ENCODE measurements at regions not wholly inside any gene's neighbourhood (a gene's known extent, or its start where the extent isn't known, plus 50 kb on each side); places are given as distances from the start of the nearest gene placed in this dataset.
"Not testable (repeated sequence)": the region's sequence is repeated elsewhere in the genome, so short reads cannot be mapped to it uniquely, and the experiment has no call there.

- DNase-seq (ENCODE audit: low spot score): not testable (repeated sequence)
Measured at GRCh38 chr7:120014301-120014700, 258.7 kb upstream of the KCND2 start.

GRCh38 chr7:120014925-120015465, 258.0 kb upstream of the KCND2 start:
- DNase-seq (ENCODE audit: low spot score): no peak

- no peak for DNase-seq (ENCODE audit: low spot score)
Measured at GRCh38 chr7:120021085-120021484, 251.9 kb upstream of the KCND2 start.

GRCh38 chr7:120023494-120024167, 249.3 kb upstream of the KCND2 start:
- DNase-seq (ENCODE audit: low spot score): no peak

- DNase-seq (ENCODE audit: low spot score): no peak
Measured at GRCh38 chr7:120028636-120029035, 244.3 kb upstream of the KCND2 start.

- DNase-seq (ENCODE audit: low spot score): no peak
Measured at GRCh38 chr7:120030876-120031275, 242.1 kb upstream of the KCND2 start.

GRCh38 chr7:120033114-120033513, 239.9 kb upstream of the KCND2 start:
- no peak for DNase-seq (ENCODE audit: low spot score)

GRCh38 chr7:120039138-120039537, 233.8 kb upstream of the KCND2 start:
- no peak for DNase-seq (ENCODE audit: low spot score)

GRCh38 chr7:120041798-120042197, 231.2 kb upstream of the KCND2 start:
- DNase-seq (ENCODE audit: low spot score): no peak

GRCh38 chr7:120043250-120043649, 229.7 kb upstream of the KCND2 start:
- DNase-seq (ENCODE audit: low spot score): no peak

GRCh38 chr7:120052884-120053382, 220.0 kb upstream of the KCND2 start:
- DNase-seq (ENCODE audit: low spot score): no peak

GRCh38 chr7:120053390-120053961, 219.5 kb upstream of the KCND2 start:
- DNase-seq (ENCODE audit: low spot score): no peak

GRCh38 chr7:120054376-120055100, 218.4 kb upstream of the KCND2 start:
- no peak for DNase-seq (ENCODE audit: low spot score)

- no peak for DNase-seq (ENCODE audit: low spot score)
Measured at GRCh38 chr7:120055300-120055699, 217.7 kb upstream of the KCND2 start.

GRCh38 chr7:120056227-120056626, 216.7 kb upstream of the KCND2 start:
- no peak for DNase-seq (ENCODE audit: low spot score)

GRCh38 chr7:120059641-120060040, 213.3 kb upstream of the KCND2 start:
- DNase-seq (ENCODE audit: low spot score): no peak

- no peak for DNase-seq (ENCODE audit: low spot score)
Measured at GRCh38 chr7:120060281-120060680, 212.7 kb upstream of the KCND2 start.

GRCh38 chr7:120060875-120061274, 212.1 kb upstream of the KCND2 start:
- no peak for DNase-seq (ENCODE audit: low spot score)

- no peak for DNase-seq (ENCODE audit: low spot score)
Measured at GRCh38 chr7:120064565-120064964, 208.4 kb upstream of the KCND2 start.

- not testable (repeated sequence) for DNase-seq (ENCODE audit: low spot score)
Measured at GRCh38 chr7:120066898-120067297, 206.1 kb upstream of the KCND2 start.

GRCh38 chr7:120070201-120070600, 202.8 kb upstream of the KCND2 start:
- no peak for DNase-seq (ENCODE audit: low spot score)

GRCh38 chr7:120077777-120078176, 195.2 kb upstream of the KCND2 start:
- DNase-seq (ENCODE audit: low spot score): no peak

- DNase-seq (ENCODE audit: low spot score): no peak
Measured at GRCh38 chr7:120079022-120079421, 194.0 kb upstream of the KCND2 start.

All from SW480 (cell line).